H9 (cell line): ENCODE measurements at regions not wholly inside any gene's neighbourhood (a gene's known extent, or its start where the extent isn't known, plus 50 kb on each side); places are given as distances from the start of the nearest gene placed in this dataset.
A peak's percentile ranks its signal among the peaks of the same experiment; 100 is the strongest.

Experiments used
- DNase-seq: peaks from one replicate; pipeline ENCODE4 v3.0.0-alpha.2; 2017
- H2AFZ ChIP-seq: one replicate; pipeline ENCODE4 v1.6.1; 2013; ENCODE audit warnings: mild to moderate bottlenecking, low read length, control low read depth, moderate library complexity
- H2AK5ac ChIP-seq: 2 replicates; pipeline ENCODE4 v1.6.1; 2013; ENCODE audit warnings: low read length, control low read depth, mixed read lengths; ENCODE audit not compliant: insufficient read length
- H2BK120ac ChIP-seq: one replicate; pipeline ENCODE4 v1.6.1; 2013; ENCODE audit warnings: low read depth, mild to moderate bottlenecking, low read length, control low read depth, inconsistent platforms; ENCODE audit not compliant: poor library complexity, severe bottlenecking
- H2BK12ac ChIP-seq: 2 replicates; pipeline ENCODE4 v1.6.1; 2013; ENCODE audit warnings: low read length, control low read depth, mixed read lengths, low read depth; ENCODE audit not compliant: insufficient read length
- H2BK15ac ChIP-seq: 2 replicates; pipeline ENCODE4 v1.6.1; 2013; ENCODE audit warnings: low read depth, low read length, control low read depth
- H2BK20ac ChIP-seq: one replicate; pipeline ENCODE4 v1.6.1; 2013; ENCODE audit warnings: low read depth, mild to moderate bottlenecking, low read length, control low read depth, inconsistent platforms; ENCODE audit not compliant: poor library complexity, severe bottlenecking
- H2BK5ac ChIP-seq: 2 replicates; pipeline ENCODE4 v1.6.1; 2013; ENCODE audit warnings: low read length, control low read depth, mixed read lengths; ENCODE audit not compliant: insufficient read length
- H3K14ac ChIP-seq: 2 replicates; pipeline ENCODE4 v1.6.1; 2013; ENCODE audit warnings: low read length, control low read depth; ENCODE audit not compliant: insufficient read depth
- H3K18ac ChIP-seq: 2 replicates; pipeline ENCODE4 v1.6.1; 2013; ENCODE audit warnings: low read depth, mild to moderate bottlenecking, mixed read lengths, low read length, control low read depth; ENCODE audit not compliant: insufficient read length
- H3K23ac ChIP-seq: 2 replicates; pipeline ENCODE4 v1.6.1; 2013; ENCODE audit warnings: low read length, control low read depth, mixed read lengths, low read depth; ENCODE audit not compliant: insufficient read length
- H3K23me2 ChIP-seq: 2 replicates; pipeline ENCODE4 v1.6.1; 2013; ENCODE audit warnings: low read depth, mild to moderate bottlenecking, mixed read lengths, low read length, control low read depth; ENCODE audit not compliant: insufficient read length, poor library complexity, severe bottlenecking
- H3K27ac ChIP-seq: 2 replicates; pipeline ENCODE4 v1.5.1; 2013; ENCODE audit warnings: low read length, control low read depth, mixed read lengths, low read depth; ENCODE audit not compliant: insufficient read length
- H3K27me3 ChIP-seq: 2 replicates; pipeline ENCODE4 v1.6.1; 2013; ENCODE audit warnings: low read length, control low read depth, inconsistent platforms; ENCODE audit not compliant: insufficient read depth
- H3K4ac ChIP-seq: 2 replicates; pipeline ENCODE4 v1.6.1; 2013; ENCODE audit warnings: low read depth, mild to moderate bottlenecking, control low read depth, inconsistent platforms, low read length, moderate library complexity
- H3K4me1 ChIP-seq: 2 replicates; pipeline ENCODE4 v1.6.1; 2013; ENCODE audit warnings: low read length, control low read depth, inconsistent platforms; ENCODE audit not compliant: insufficient read depth
- H3K4me2 ChIP-seq: 2 replicates; pipeline ENCODE4 v1.6.1; 2013; ENCODE audit warnings: low read length, control low read depth, mixed read lengths; ENCODE audit not compliant: insufficient read length, insufficient read depth
- H3K56ac ChIP-seq: 2 replicates; pipeline ENCODE4 v1.6.1; 2013; ENCODE audit warnings: low read depth, mild to moderate bottlenecking, mixed read lengths, low read length, control low read depth; ENCODE audit not compliant: insufficient read length
- H3K79me1 ChIP-seq: 2 replicates; pipeline ENCODE4 v1.6.1; 2013; ENCODE audit warnings: low read depth, mild to moderate bottlenecking, moderate library complexity, low read length, control low read depth, inconsistent platforms; ENCODE audit not compliant: insufficient read depth, poor library complexity, severe bottlenecking
- H3K79me2 ChIP-seq: 2 replicates; pipeline ENCODE4 v1.6.1; 2013; ENCODE audit warnings: low read length, control low read depth, inconsistent platforms; ENCODE audit not compliant: insufficient read depth
- H3K9ac ChIP-seq: 2 replicates; pipeline ENCODE4 v1.6.1; 2013; ENCODE audit warnings: low read length, control low read depth, mixed read lengths; ENCODE audit not compliant: insufficient read length; ENCODE audit errors: extremely low read depth
- H3K9me3 ChIP-seq: one replicate; pipeline ENCODE4 v1.6.1; 2013; ENCODE audit warnings: low read depth, low read length, inconsistent platforms; ENCODE audit not compliant: control insufficient read depth
- H3T11ph ChIP-seq: one replicate; pipeline ENCODE4 v1.6.1; 2013; ENCODE audit warnings: mild to moderate bottlenecking, low read length, control low read depth, inconsistent platforms
- H4K20me1 ChIP-seq: one replicate; pipeline ENCODE4 v1.6.1; 2013; ENCODE audit not compliant: control insufficient read depth, insufficient read length, insufficient read depth
- H4K5ac ChIP-seq: 2 replicates; pipeline ENCODE4 v1.6.1; 2013; ENCODE audit warnings: low read depth, mild to moderate bottlenecking, mixed read lengths, low read length, control low read depth; ENCODE audit not compliant: insufficient read length
- H4K8ac ChIP-seq: replicated peaks from 2 replicates; pipeline ENCODE4 v1.6.1; 2013; ENCODE audit warnings: low read length, control low read depth, mixed read lengths, low read depth; ENCODE audit not compliant: insufficient read length
- H4K91ac ChIP-seq: 2 replicates; pipeline ENCODE4 v1.6.1; 2013; ENCODE audit warnings: low read depth, mild to moderate bottlenecking, moderate library complexity, mixed read lengths, low read length, control low read depth; ENCODE audit not compliant: insufficient read length
- H3K27ac Mint-ChIP-seq, 3 experiments: 2 replicates in 2 of 3; 3 replicates in 1 of 3; pipeline ENCODE4 v1.8.0; 2020 to 2021; ENCODE audit warnings: mixed read lengths in 3 of 3, mild to moderate bottlenecking in 1 of 3, moderate library complexity in 1 of 3
- H3K27me3 Mint-ChIP-seq: 2 replicates; pipeline ENCODE4 v1.8.0; 2021; ENCODE audit warnings: low read depth, mild to moderate bottlenecking, moderate library complexity, mixed read lengths
- H3K36me3 Mint-ChIP-seq, 3 experiments: 2 replicates in 2 of 3; 3 replicates in 1 of 3; pipeline ENCODE4 v1.8.0; 2020 to 2021; ENCODE audit warnings: low read depth in 3 of 3, mixed read lengths in 3 of 3; ENCODE audit not compliant: insufficient read depth in 1 of 3
- H3K4me1 Mint-ChIP-seq, 2 experiments: 2 replicates each; pipeline ENCODE4 v1.8.0; 2020; ENCODE audit warnings: mixed read lengths in 2 of 2
- H3K4me3 Mint-ChIP-seq, 2 experiments: 2 replicates in 1 of 2; 3 replicates in 1 of 2; pipeline ENCODE4 v1.8.0; 2020 to 2021; ENCODE audit warnings: mild to moderate bottlenecking in 2 of 2, mixed read lengths in 2 of 2, moderate library complexity in 1 of 2
- H3K9me3 Mint-ChIP-seq, 2 experiments: 2 replicates in 1 of 2; 3 replicates in 1 of 2; pipeline ENCODE4 v1.8.0; 2020; ENCODE audit warnings: mild to moderate bottlenecking in 2 of 2, mixed read lengths in 2 of 2, moderate library complexity in 1 of 2
- WGBS: extraction: QIAGEN DNeasy Blood & Tissue Kit; methylation state at CpG from one replicate; pipeline ENCODE4 v1.1.7; 2013; ENCODE audit warnings: missing lambda C conversion rate, low lambda C conversion rate, mixed read lengths; ENCODE audit not compliant: insufficient read length; ENCODE audit errors: extremely low coverage; 5-methylcytosine and 5-hydroxymethylcytosine counted together
- TF ChIP-seq, protein P1 (sequence below): fragments of 200-600 bp; sonication (generic); conservative IDR thresholded peaks from 3 replicates; pipeline ENCODE4 v1.8.0; 2021; ENCODE audit warnings: antibody characterized with exemption, mild to moderate bottlenecking

DNA sequence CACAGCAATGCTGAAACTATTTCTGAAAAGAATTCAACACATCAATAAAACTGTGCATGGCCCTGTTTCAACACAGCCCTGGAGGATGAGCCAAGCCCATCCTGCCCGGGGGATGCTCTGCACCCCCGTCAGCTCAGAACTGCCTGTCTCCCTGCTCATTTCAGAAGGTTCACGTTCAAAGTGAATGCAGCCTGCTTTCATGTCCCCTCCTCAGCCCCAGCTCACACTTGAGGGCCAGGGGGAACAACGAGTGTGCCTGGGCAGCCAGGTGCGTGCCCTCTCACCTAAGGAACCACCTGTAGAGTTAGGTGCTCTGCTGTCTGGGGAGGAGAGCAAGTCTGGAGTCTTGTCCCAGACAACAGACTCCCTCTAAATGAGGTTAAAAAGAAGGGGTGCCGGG, 348.5 kb upstream of the IRX2 start:
- H3K4me2 ChIP-seq = no peak overlapping the region
- H3K9me3 ChIP-seq = no peaks in the 10 kb centered on the region
- no peak overlapping the region for H3K9ac ChIP-seq
- H3K4ac ChIP-seq = no peak overlapping the region
- no peak overlapping the region for H2AK5ac ChIP-seq
- H4K8ac ChIP-seq = no peak overlapping the region
- 0 out of 2 replicates have a peak overlapping the region, but pooled peaks have one; percentile 23 for H3K14ac ChIP-seq
- no peak overlapping the region for H3K56ac ChIP-seq
- H2BK120ac ChIP-seq = no peak overlapping the region
- Mint-ChIP-seq H3K4me3 (no peak overlapping the region), H3K27ac (peak overlapping the region in 1 of 3 experiments; percentile 97; a peak in 2 of 7 replicates), H3K36me3 (peaks cover 0 to 8% (median 0%) of the 10 kb centered on the region in 3 experiments; a peak in 1 of 7 replicates), H3K9me3 (no peaks in the 10 kb centered on the region; a peak in 3 of 5 replicates), H3K4me1 (peaks cover 57 to 60% of the 10 kb centered on the region in 2 experiments), H3K27me3 (peaks cover 1% of the 10 kb centered on the region; the same call in 1 of the 2 replicates)
- no peaks in the 10 kb centered on the region for H3K27me3 ChIP-seq
- H4K5ac ChIP-seq = no peak overlapping the region
- H3K23ac ChIP-seq = no peak overlapping the region
- no peaks in the 10 kb centered on the region for H3K23me2 ChIP-seq
- no CpG with 5 or more reads among the region's 6 CpGs for WGBS
- H2AFZ ChIP-seq = no peak overlapping the region
- DNase-seq = no peak
- H3K79me2 ChIP-seq = no peaks in the 10 kb centered on the region
- H2BK5ac ChIP-seq = no peak overlapping the region
- H3K27ac ChIP-seq = no peak overlapping the region
- H3T11ph ChIP-seq = no peak overlapping the region
- no peaks in the 10 kb centered on the region for H3K79me1 ChIP-seq
- H2BK15ac ChIP-seq = no peak overlapping the region
- H3K4me1 ChIP-seq = peaks cover 8% of the 10 kb centered on the region; the same call in 1 of the 2 replicates
- TF ChIP-seq, protein P1, sequence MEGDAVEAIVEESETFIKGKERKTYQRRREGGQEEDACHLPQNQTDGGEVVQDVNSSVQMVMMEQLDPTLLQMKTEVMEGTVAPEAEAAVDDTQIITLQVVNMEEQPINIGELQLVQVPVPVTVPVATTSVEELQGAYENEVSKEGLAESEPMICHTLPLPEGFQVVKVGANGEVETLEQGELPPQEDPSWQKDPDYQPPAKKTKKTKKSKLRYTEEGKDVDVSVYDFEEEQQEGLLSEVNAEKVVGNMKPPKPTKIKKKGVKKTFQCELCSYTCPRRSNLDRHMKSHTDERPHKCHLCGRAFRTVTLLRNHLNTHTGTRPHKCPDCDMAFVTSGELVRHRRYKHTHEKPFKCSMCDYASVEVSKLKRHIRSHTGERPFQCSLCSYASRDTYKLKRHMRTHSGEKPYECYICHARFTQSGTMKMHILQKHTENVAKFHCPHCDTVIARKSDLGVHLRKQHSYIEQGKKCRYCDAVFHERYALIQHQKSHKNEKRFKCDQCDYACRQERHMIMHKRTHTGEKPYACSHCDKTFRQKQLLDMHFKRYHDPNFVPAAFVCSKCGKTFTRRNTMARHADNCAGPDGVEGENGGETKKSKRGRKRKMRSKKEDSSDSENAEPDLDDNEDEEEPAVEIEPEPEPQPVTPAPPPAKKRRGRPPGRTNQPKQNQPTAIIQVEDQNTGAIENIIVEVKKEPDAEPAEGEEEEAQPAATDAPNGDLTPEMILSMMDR = no peak
- no peak overlapping the region for H4K91ac ChIP-seq
- H2BK12ac ChIP-seq = no peak overlapping the region
- no peak overlapping the region for H3K18ac ChIP-seq
- H2BK20ac ChIP-seq = no peak overlapping the region
- no peaks in the 10 kb centered on the region for H4K20me1 ChIP-seq
